NB4 (cell line): ENCODE measurements at regions not wholly inside any gene's neighbourhood (a gene's known extent, or its start where the extent isn't known, plus 50 kb on each side); places are given as distances from the start of the nearest gene placed in this dataset.

ENCODE experiments used
- DNase-seq: peaks from one replicate; pipeline ENCODE4 v3.0.0; 2010; ENCODE audit warnings: low read depth
- H3K4me3 ChIP-seq: one replicate; pipeline ENCODE4 v1.5.1; 2011; ENCODE audit warnings: mild to moderate bottlenecking, low read depth, low read length, moderate library complexity
- CTCF ChIP-seq: IDR thresholded peaks from one replicate; pipeline ENCODE4 v1.5.1; 2012; ENCODE audit warnings: low read depth, low read length
- MAX ChIP-seq: IDR thresholded peaks from 2 replicates; pipeline ENCODE4 v1.6.1; 2011; ENCODE audit warnings: low read depth, low read length
- MYC ChIP-seq: IDR thresholded peaks from 2 replicates; pipeline ENCODE4 v1.6.1; 2011; ENCODE audit warnings: low read depth, low read length
- POLR2A ChIP-seq: IDR thresholded peaks from 2 replicates; pipeline ENCODE4 v1.6.1; 2011; ENCODE audit warnings: mild to moderate bottlenecking; ENCODE audit not compliant: insufficient read length; ENCODE audit errors: extremely low read depth

- TF ChIP-seq MAX, result no peak
- no peak for DNase-seq
- no peak overlapping the region for H3K4me3 ChIP-seq
Measured at GRCh38 chr9:38200431-38200830, 131.4 kb upstream of the SHB start.

- H3K4me3 ChIP-seq, result no peak overlapping the region
- TF ChIP-seq MYC (no peak), CTCF (no peak), POLR2A (no peak), MAX (no peak)
- DNase-seq, result no peak
Measured at GRCh38 chr9:38198140-38198539, 129.1 kb upstream of the SHB start.

GRCh38 chr9:38196714-38197113, 127.7 kb upstream of the SHB start:
- H3K4me3 ChIP-seq, result no peak overlapping the region
- no peak for DNase-seq
- TF ChIP-seq CTCF (no peak), POLR2A (no peak), MAX (no peak), MYC (no peak)

GRCh38 chr9:38195737-38196161, 126.7 kb upstream of the SHB start:
- no peak overlapping the region for H3K4me3 ChIP-seq
- peak; percentile 8 for DNase-seq
- TF ChIP-seq MYC (no peak), CTCF (no peak), POLR2A (no peak), MAX (no peak)

GRCh38 chr9:38194870-38195269, 125.8 kb upstream of the SHB start:
- H3K4me3 ChIP-seq, result no peak overlapping the region
- no peak for DNase-seq
- no peak for TF ChIP-seq POLR2A

GRCh38 chr9:38192731-38193265, 123.8 kb upstream of the SHB start:
- no peak overlapping the region for H3K4me3 ChIP-seq
- TF ChIP-seq CTCF, result no peak
- no peak for TF ChIP-seq POLR2A
- no peak for TF ChIP-seq MAX
- TF ChIP-seq MYC, result no peak
- DNase-seq, result no peak

- TF ChIP-seq POLR2A (no peak), MAX (no peak), MYC (no peak), CTCF (no peak)
- no peak overlapping the region for H3K4me3 ChIP-seq
- no peak for DNase-seq
Measured at GRCh38 chr9:38186404-38187115, 117.5 kb upstream of the SHB start.
